B cell (primary cell): ENCODE measurements at regions not wholly inside any gene's neighbourhood (a gene's known extent, or its start where the extent isn't known, plus 50 kb on each side); places are given as distances from the start of the nearest gene placed in this dataset.

Experiments
- ATAC-seq: fragments of 200-7000 bp; cut with Tn5 transposase; one replicate; pipeline ENCODE4 v1.10.0; 2021; ENCODE audit warnings: low read depth, mild to moderate bottlenecking, moderate number of reproducible peaks, moderate library complexity
- CTCF ChIA-PET: fragments of 350-600 bp; sonication (Branson Sonifier 250); formaldehyde crosslinking; loops from one replicate; lab custom pipeline; 2021; ENCODE audit warnings: antibody characterized with exemption, inconsistent platforms; lab: Charles Lee
- POLR2A ChIA-PET: fragments of 350-600 bp; sonication (Branson Sonifier 250); formaldehyde crosslinking; loops from one replicate; lab custom pipeline; 2021; ENCODE audit warnings: antibody characterized with exemption; lab: Charles Lee
- DNase-seq: peaks from one replicate; pipeline ENCODE4 v3.0.0; 2013
- H2AFZ ChIP-seq: 2 replicates; pipeline ENCODE4 v1.6.1; 2012; ENCODE audit warnings: mild to moderate bottlenecking, low read depth, low read length; ENCODE audit not compliant: insufficient read depth, poor library complexity, severe bottlenecking
- H3K27ac ChIP-seq, 2 donors: 1 replicate in 1 of 2; 2 replicates in 1 of 2; pipeline ENCODE4 v1.5.1; 2012 to 2013; ENCODE audit warnings: low read length in 2 of 2, mild to moderate bottlenecking in 2 of 2, moderate library complexity in 1 of 2
- H3K27me3 ChIP-seq, 4 experiments: fragments of 200-600 bp in 1 of 4; sonication (generic) in 1 of 4; replicated peaks in 1 of 4; 1 replicate in 2 of 4; 2 replicates in 2 of 4; pipeline versions ENCODE4 v1.6.1 to v1.7.0; 2013 to 2016; ENCODE audit warnings: low read length in 3 of 4, mild to moderate bottlenecking in 2 of 4, mixed read lengths in 1 of 4, moderate library complexity in 1 of 4; ENCODE audit not compliant: insufficient read depth in 4 of 4, control insufficient read depth in 3 of 4; ENCODE audit errors: control extremely low read depth in 1 of 4
- H3K36me3 ChIP-seq, 2 experiments: replicated peaks in 1 of 2; 1 replicate in 1 of 2; 2 replicates in 1 of 2; pipeline versions ENCODE4 v1.6.1 to v1.7.1; 2013; ENCODE audit warnings: low read length in 1 of 2; ENCODE audit not compliant: insufficient read depth in 2 of 2, control insufficient read depth in 1 of 2; ENCODE audit errors: control extremely low read depth in 1 of 2, extremely low read depth in 1 of 2
- H3K4me1 ChIP-seq, 2 donors: fragments of 200-600 bp in 1 of 2; sonication (generic) in 1 of 2; 1 replicate in 1 of 2; 2 replicates in 1 of 2; pipeline versions ENCODE4 v1.5.1 to v1.6.1; 2013 to 2017; ENCODE audit warnings: low read length in 2 of 2; ENCODE audit not compliant: control insufficient read depth in 2 of 2, insufficient read depth in 2 of 2
- H3K4me2 ChIP-seq: replicated peaks from 2 replicates; pipeline ENCODE3; 2012; ENCODE audit warnings: mild to moderate bottlenecking, low read depth, low read length; ENCODE audit not compliant: poor library complexity, severe bottlenecking
- H3K4me3 ChIP-seq, 5 experiments: fragments of 200-600 bp in 1 of 5; sonication (generic) in 1 of 5; 1 replicate in 3 of 5; 2 replicates in 2 of 5; pipeline versions ENCODE4 v1.5.1 to v1.7.0; 2011 to 2016; ENCODE audit warnings: low read length in 4 of 5, mild to moderate bottlenecking in 4 of 5, low read depth in 2 of 5, control low read depth in 1 of 5, moderate library complexity in 1 of 5; ENCODE audit not compliant: insufficient read depth in 1 of 5; ENCODE audit errors: control extremely low read depth in 1 of 5, extremely low read depth in 1 of 5
- H3K79me2 ChIP-seq: fragments of 200-600 bp; sonication (generic); one replicate; pipeline ENCODE4 v1.6.0; 2016; ENCODE audit warnings: low read length; ENCODE audit not compliant: control insufficient read depth, insufficient read depth
- H3K9ac ChIP-seq: fragments of 200-600 bp; sonication (generic); 2 replicates; pipeline ENCODE4 v1.6.1; 2017; ENCODE audit warnings: mild to moderate bottlenecking, low read length, moderate library complexity
- H3K9me3 ChIP-seq, 3 donors: one replicate each; pipeline versions ENCODE4 v1.6.1 to v1.7.1; 2013; ENCODE audit warnings: low read length in 2 of 3; ENCODE audit not compliant: control insufficient read depth in 2 of 3, insufficient read depth in 1 of 3; ENCODE audit errors: control extremely low read depth in 1 of 3
- H4K20me1 ChIP-seq: 2 replicates; pipeline ENCODE4 v1.6.0; 2012; ENCODE audit warnings: mild to moderate bottlenecking, low read length; ENCODE audit not compliant: insufficient read depth, control insufficient read depth, poor library complexity, severe bottlenecking
- H3K27ac Mint-ChIP-seq: one replicate; pipeline ENCODE4 v1.8.0; 2021; ENCODE audit warnings: mixed read lengths
- H3K27me3 Mint-ChIP-seq: one replicate; pipeline ENCODE4 v1.8.0; 2021; ENCODE audit warnings: mixed read lengths
- H3K4me1 Mint-ChIP-seq: one replicate; pipeline ENCODE4 v1.8.0; 2021; ENCODE audit warnings: mixed read lengths
- H3K4me3 Mint-ChIP-seq: one replicate; pipeline ENCODE4 v1.8.0; 2021; ENCODE audit warnings: mixed read lengths
- H3K9me3 Mint-ChIP-seq: one replicate; pipeline ENCODE4 v1.8.0; 2022; ENCODE audit warnings: mixed read lengths; ENCODE audit not compliant: insufficient read depth
- CTCF ChIP-seq: fragments of 200-600 bp; IDR thresholded peaks from one replicate; pipeline ENCODE4 v1.8.0; 2022; ENCODE audit warnings: antibody characterized with exemption, mild to moderate bottlenecking
- EZH2 ChIP-seq: IDR thresholded peaks from 2 replicates; pipeline ENCODE4 v1.6.1; 2012; ENCODE audit warnings: borderline replicate concordance, low read depth, mild to moderate bottlenecking, moderate library complexity, low read length; ENCODE audit not compliant: insufficient read depth, poor library complexity, severe bottlenecking
- WGBS: methylation state at CpG from one replicate; pipeline ENCODE4 v1.1.5; 2013; ENCODE audit warnings: missing lambda C conversion rate; ENCODE audit not compliant: insufficient coverage; 5-methylcytosine and 5-hydroxymethylcytosine counted together
- intact Hi-C: fragments of 100-400 bp; cut with micrococcal nuclease; formaldehyde crosslinking; loops from one replicate; pipeline ENCODE4 v1.10.0; 2022

- Histone ChIP-seq H4K20me1 (no peaks in the 10 kb centered on the region), H3K9ac (no peak overlapping the region), H3K4me3 (no peak overlapping the region), H3K79me2 (no peaks in the 10 kb centered on the region), H3K27ac (no peak overlapping the region), H3K27me3 (peaks cover 0 to 5% (median 0%) of the 10 kb centered on the region in 4 experiments), H3K4me1 (no peaks in the 10 kb centered on the region), H2AFZ (no peak overlapping the region), H3K4me2 (no peak overlapping the region), H3K36me3 (no peaks in the 10 kb centered on the region), H3K9me3 (no peaks in the 10 kb centered on the region)
- Mint-ChIP-seq H3K4me3 (no peak overlapping the region), H3K9me3 (no peaks in the 10 kb centered on the region), H3K27me3 (peaks cover 39% of the 10 kb centered on the region), H3K27ac (no peak overlapping the region), H3K4me1 (no peaks in the 10 kb centered on the region)
- no peak for TF ChIP-seq EZH2
- no peak for TF ChIP-seq CTCF
- CTCF ChIA-PET = no interaction called here
- ATAC-seq (no peak), DNase-seq (no peak)
- intact Hi-C loops = no loop called here
- POLR2A ChIA-PET = no interaction called here
- whole genome bisulfite sequencing = 95% methylated on average over 7 of the region's 7 CpGs
Measured at GRCh38 chr20:58010186-58010585, 218.3 kb downstream of the ANKRD60 start.

GRCh38 chr20:58008866-58009265 lies 219.6 kb downstream of the ANKRD60 start:
- H3K27ac Mint-ChIP-seq = no peak overlapping the region
- no peak for ATAC-seq
- CTCF ChIA-PET = no interaction called here

More at GRCh38 chr20:58008866-58009265, 219.6 kb downstream of the ANKRD60 start:
- no peaks in the 10 kb centered on the region for H3K4me1 Mint-ChIP-seq
- no peak overlapping the region for H3K4me3 Mint-ChIP-seq
- H3K4me2 ChIP-seq = no peak overlapping the region
- no peak for DNase-seq
- TF ChIP-seq CTCF = no peak
- TF ChIP-seq EZH2 = no peak
- no peaks in the 10 kb centered on the region for H3K9me3 ChIP-seq
- no peak overlapping the region for H2AFZ ChIP-seq
- intact Hi-C loops = no loop called here
- peaks cover 35% of the 10 kb centered on the region for H3K27me3 Mint-ChIP-seq
- peaks cover 0 to 5% (median 0%) of the 10 kb centered on the region in 4 experiments for H3K27me3 ChIP-seq
- no peaks in the 10 kb centered on the region for H3K4me1 ChIP-seq
- no peaks in the 10 kb centered on the region for H3K79me2 ChIP-seq
- H3K9me3 Mint-ChIP-seq = no peaks in the 10 kb centered on the region
- H3K4me3 ChIP-seq = no peak overlapping the region
- no peaks in the 10 kb centered on the region for H3K36me3 ChIP-seq
- H4K20me1 ChIP-seq = no peaks in the 10 kb centered on the region
- H3K27ac ChIP-seq = no peak overlapping the region
- no peak overlapping the region for H3K9ac ChIP-seq
- POLR2A ChIA-PET = no interaction called here
- WGBS = no CpG with 5 or more reads among the region's 4 CpGs
